HCT116 (cell line): ENCODE measurements at regions not wholly inside any gene's neighbourhood (a gene's known extent, or its start where the extent isn't known, plus 50 kb on each side); places are given as distances from the start of the nearest gene placed in this dataset.

ENCODE experiments used
- CEBPB ChIP-seq: IDR thresholded peaks from 2 replicates; pipeline ENCODE4 v1.6.1; 2012; ENCODE audit warnings: low read depth
- ELF1 ChIP-seq: IDR thresholded peaks from 2 replicates; pipeline ENCODE4 v1.6.1; 2012; ENCODE audit warnings: low read depth, borderline replicate concordance
- EZH2phosphoT487 ChIP-seq: fragments of 200-600 bp; IDR thresholded peaks from 2 replicates; pipeline ENCODE4 v1.6.1; 2018; ENCODE audit warnings: antibody characterized with exemption, borderline replicate concordance
- JUND ChIP-seq: IDR thresholded peaks from 2 replicates; pipeline ENCODE4 v1.6.1; 2012
- POLR2AphosphoS5 ChIP-seq: IDR thresholded peaks from 2 replicates; pipeline ENCODE4 v1.6.1; 2011; ENCODE audit warnings: mild to moderate bottlenecking, low read depth, low read length, moderate library complexity
- SP1 ChIP-seq: IDR thresholded peaks from 2 replicates; pipeline ENCODE4 v1.6.1; 2012; ENCODE audit warnings: low read depth
- TF ChIP-seq, protein P1 (sequence below): IDR thresholded peaks from 2 replicates; pipeline ENCODE4 v1.6.1; 2011; ENCODE audit warnings: mild to moderate bottlenecking, low read length, moderate library complexity; ENCODE audit not compliant: insufficient replicate concordance; ENCODE audit errors: extremely low read depth
- TF ChIP-seq, protein P2 (sequence below): IDR thresholded peaks from 2 replicates; pipeline ENCODE4 v1.6.1; 2012

DNA sequence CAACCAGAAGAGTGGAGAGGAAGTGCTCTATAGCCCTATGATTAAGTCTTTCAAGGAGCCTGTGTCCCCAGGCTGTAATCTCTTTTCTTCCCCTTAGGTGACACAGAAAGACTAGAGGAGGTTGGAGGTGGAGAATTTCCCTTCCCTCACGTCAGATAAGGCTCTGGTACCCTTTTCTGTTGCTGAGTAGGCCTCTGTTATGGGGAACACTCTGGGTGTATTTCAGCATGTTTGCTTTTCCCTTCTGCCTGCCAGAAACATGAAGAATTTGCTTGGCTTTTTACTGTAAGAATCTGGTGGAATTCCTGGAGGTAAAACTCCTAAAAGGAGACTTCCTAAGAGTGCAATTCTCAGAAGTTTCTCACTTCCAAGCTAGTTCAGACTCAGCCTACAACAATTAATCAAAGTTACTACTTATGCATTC is 58.3 kb downstream of the SIX1 start (continued):
- TF ChIP-seq, protein P1, sequence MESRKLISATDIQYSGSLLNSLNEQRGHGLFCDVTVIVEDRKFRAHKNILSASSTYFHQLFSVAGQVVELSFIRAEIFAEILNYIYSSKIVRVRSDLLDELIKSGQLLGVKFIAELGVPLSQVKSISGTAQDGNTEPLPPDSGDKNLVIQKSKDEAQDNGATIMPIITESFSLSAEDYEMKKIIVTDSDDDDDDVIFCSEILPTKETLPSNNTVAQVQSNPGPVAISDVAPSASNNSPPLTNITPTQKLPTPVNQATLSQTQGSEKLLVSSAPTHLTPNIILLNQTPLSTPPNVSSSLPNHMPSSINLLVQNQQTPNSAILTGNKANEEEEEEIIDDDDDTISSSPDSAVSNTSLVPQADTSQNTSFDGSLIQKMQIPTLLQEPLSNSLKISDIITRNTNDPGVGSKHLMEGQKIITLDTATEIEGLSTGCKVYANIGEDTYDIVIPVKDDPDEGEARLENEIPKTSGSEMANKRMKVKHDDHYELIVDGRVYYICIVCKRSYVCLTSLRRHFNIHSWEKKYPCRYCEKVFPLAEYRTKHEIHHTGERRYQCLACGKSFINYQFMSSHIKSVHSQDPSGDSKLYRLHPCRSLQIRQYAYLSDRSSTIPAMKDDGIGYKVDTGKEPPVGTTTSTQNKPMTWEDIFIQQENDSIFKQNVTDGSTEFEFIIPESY: no peak
- TF ChIP-seq CEBPB (no peak), ELF1 (no peak), POLR2AphosphoS5 (no peak), SP1 (no peak), EZH2phosphoT487 (no peak), JUND (no peak)
- TF ChIP-seq, protein P2, sequence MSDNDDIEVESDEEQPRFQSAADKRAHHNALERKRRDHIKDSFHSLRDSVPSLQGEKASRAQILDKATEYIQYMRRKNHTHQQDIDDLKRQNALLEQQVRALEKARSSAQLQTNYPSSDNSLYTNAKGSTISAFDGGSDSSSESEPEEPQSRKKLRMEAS: no peak
- TF ChIP-seq, all 23 proteins: peak for 0
